DND-41 (cell line): ENCODE measurements at regions not wholly inside any gene's neighbourhood (a gene's known extent, or its start where the extent isn't known, plus 50 kb on each side); places are given as distances from the start of the nearest gene placed in this dataset.
"Not testable (repeated sequence)": the region's sequence is repeated elsewhere in the genome, so short reads cannot be mapped to it uniquely, and the experiment has no call there.

Experiments
- ATAC-seq: fragments of 200-7000 bp; cut with Tn5 transposase; 3 replicates; pipeline ENCODE4 v1.9.1; 2021; ENCODE audit warnings: low read depth; ENCODE audit not compliant: insufficient read depth
- DNase-seq: peaks from one replicate; pipeline ENCODE4 v3.0.0-alpha.2; 2020
- H2AFZ ChIP-seq: 2 replicates; pipeline ENCODE4 v1.6.0; 2012; ENCODE audit warnings: low read depth, low read length
- H3K27ac ChIP-seq: 2 replicates; pipeline ENCODE4 v1.5.1; 2012; ENCODE audit warnings: low read length, inconsistent platforms
- H3K27me3 ChIP-seq: fragments of 200-600 bp; sonication (generic); 2 replicates; pipeline ENCODE4 v1.6.0; 2012; ENCODE audit warnings: low read length, mild to moderate bottlenecking, inconsistent platforms; ENCODE audit not compliant: insufficient read depth, poor library complexity
- H3K36me3 ChIP-seq: 2 replicates; pipeline ENCODE4 v1.5.1; 2012; ENCODE audit warnings: low read length, inconsistent platforms; ENCODE audit not compliant: insufficient read depth
- H3K4me1 ChIP-seq: 2 replicates; pipeline ENCODE4 v1.5.1; 2012; ENCODE audit warnings: mild to moderate bottlenecking, low read length; ENCODE audit not compliant: insufficient read depth
- H3K4me2 ChIP-seq: 2 replicates; pipeline ENCODE4 v1.6.0; 2012; ENCODE audit warnings: mild to moderate bottlenecking, moderate library complexity, low read length, inconsistent platforms; ENCODE audit not compliant: insufficient read depth
- H3K4me3 ChIP-seq, 2 experiments: fragments of 200-600 bp in 1 of 2; shearing (Covaris generic) in 1 of 2; 2 replicates each; pipeline ENCODE4 v1.5.1; 2012 to 2016; ENCODE audit warnings: inconsistent platforms in 2 of 2, low read length in 2 of 2, mild to moderate bottlenecking in 2 of 2, low read depth in 1 of 2, moderate library complexity in 1 of 2
- H3K79me2 ChIP-seq: 2 replicates; pipeline ENCODE4 v1.6.0; 2012; ENCODE audit warnings: low read length, inconsistent platforms; ENCODE audit not compliant: insufficient read depth
- H3K9ac ChIP-seq: 2 replicates; pipeline ENCODE4 v1.6.0; 2012; ENCODE audit warnings: low read depth, mild to moderate bottlenecking, inconsistent platforms, low read length, moderate library complexity
- H3K9me3 ChIP-seq: 2 replicates; pipeline ENCODE4 v1.5.1; 2012; ENCODE audit warnings: low read length, moderate library complexity, mild to moderate bottlenecking, inconsistent platforms; ENCODE audit not compliant: insufficient read depth, severe bottlenecking
- H4K20me1 ChIP-seq: 2 replicates; pipeline ENCODE4 v1.6.0; 2012; ENCODE audit warnings: low read length; ENCODE audit not compliant: insufficient read depth
- EZH2 ChIP-seq: IDR thresholded peaks from 3 replicates; pipeline ENCODE4 v1.6.1; 2012; ENCODE audit warnings: borderline replicate concordance, low read depth, mild to moderate bottlenecking, moderate library complexity, low read length, inconsistent platforms; ENCODE audit not compliant: severe bottlenecking
- TF ChIP-seq, protein P1 (sequence below): IDR thresholded peaks from 2 replicates; pipeline ENCODE4 v1.5.1; 2012; ENCODE audit warnings: borderline replicate concordance, low read length, moderate library complexity, mild to moderate bottlenecking; ENCODE audit not compliant: poor library complexity, severe bottlenecking; ENCODE audit errors: extremely low read depth

DNA sequence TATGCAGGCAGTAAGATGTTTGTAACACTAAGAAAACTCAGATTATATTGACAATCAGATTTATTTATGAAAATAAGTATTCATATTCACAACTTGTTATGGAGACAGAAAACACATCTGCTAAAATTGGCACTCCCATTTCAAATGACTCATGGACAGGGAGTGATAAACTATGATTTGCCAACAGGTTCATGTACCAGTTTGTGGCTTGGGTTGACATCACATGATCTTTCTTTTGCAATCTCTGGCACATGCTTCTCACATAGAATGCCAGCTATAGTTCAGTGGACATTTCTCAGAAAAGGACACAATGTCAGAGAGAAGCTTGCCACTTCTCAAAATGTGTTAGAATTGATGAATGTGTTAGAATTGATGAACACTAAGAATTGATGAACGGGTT is 663.2 kb upstream of the ANKRD30A start:
- peaks cover 3% of the 10 kb centered on the region for H3K9me3 ChIP-seq
- ATAC-seq (no peak), DNase-seq (no peak)
- H3K4me1 ChIP-seq, result no peaks in the 10 kb centered on the region
- H2AFZ ChIP-seq, result no peak overlapping the region
- TF ChIP-seq, protein P1, sequence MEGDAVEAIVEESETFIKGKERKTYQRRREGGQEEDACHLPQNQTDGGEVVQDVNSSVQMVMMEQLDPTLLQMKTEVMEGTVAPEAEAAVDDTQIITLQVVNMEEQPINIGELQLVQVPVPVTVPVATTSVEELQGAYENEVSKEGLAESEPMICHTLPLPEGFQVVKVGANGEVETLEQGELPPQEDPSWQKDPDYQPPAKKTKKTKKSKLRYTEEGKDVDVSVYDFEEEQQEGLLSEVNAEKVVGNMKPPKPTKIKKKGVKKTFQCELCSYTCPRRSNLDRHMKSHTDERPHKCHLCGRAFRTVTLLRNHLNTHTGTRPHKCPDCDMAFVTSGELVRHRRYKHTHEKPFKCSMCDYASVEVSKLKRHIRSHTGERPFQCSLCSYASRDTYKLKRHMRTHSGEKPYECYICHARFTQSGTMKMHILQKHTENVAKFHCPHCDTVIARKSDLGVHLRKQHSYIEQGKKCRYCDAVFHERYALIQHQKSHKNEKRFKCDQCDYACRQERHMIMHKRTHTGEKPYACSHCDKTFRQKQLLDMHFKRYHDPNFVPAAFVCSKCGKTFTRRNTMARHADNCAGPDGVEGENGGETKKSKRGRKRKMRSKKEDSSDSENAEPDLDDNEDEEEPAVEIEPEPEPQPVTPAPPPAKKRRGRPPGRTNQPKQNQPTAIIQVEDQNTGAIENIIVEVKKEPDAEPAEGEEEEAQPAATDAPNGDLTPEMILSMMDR, result no peak
- TF ChIP-seq EZH2, result no peak
- no peak overlapping the region for H3K27ac ChIP-seq
- H3K79me2 ChIP-seq, result no peaks in the 10 kb centered on the region
- H3K36me3 ChIP-seq, result no peaks in the 10 kb centered on the region
- H3K9ac ChIP-seq, result no peak overlapping the region
- H3K4me3 ChIP-seq, result no peak overlapping the region
- H3K4me2 ChIP-seq, result no peak overlapping the region
- H4K20me1 ChIP-seq, result no peaks in the 10 kb centered on the region
- H3K27me3 ChIP-seq, result no peaks in the 10 kb centered on the region

DNA sequence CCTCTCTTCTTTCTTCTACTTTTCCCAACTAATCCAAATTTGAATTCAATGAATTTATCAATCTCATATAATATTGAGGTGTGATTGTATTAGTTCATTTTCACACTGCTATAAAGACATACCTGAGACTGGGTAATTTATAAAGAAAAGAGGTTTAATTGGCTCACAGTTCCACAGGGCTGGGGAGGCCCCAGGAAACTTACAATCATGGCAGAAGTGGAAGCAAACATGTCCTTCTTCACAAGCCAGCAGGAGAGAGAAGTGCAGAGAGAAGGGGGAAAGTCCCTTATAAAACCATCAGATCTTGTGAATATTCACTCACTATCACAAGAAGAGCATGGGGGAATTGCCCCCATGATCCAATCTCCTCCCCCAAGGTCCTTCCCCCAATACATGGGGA is 667.0 kb upstream of the ANKRD30A start:
- not testable (repeated sequence) for H3K4me1 ChIP-seq, H2AFZ ChIP-seq, H3K4me3 ChIP-seq, H3K4me2 ChIP-seq, H3K36me3 ChIP-seq, H3K79me2 ChIP-seq, H3K27ac ChIP-seq, H3K27me3 ChIP-seq, H3K9me3 ChIP-seq, ATAC-seq, H3K9ac ChIP-seq, DNase-seq, H4K20me1 ChIP-seq

DNA sequence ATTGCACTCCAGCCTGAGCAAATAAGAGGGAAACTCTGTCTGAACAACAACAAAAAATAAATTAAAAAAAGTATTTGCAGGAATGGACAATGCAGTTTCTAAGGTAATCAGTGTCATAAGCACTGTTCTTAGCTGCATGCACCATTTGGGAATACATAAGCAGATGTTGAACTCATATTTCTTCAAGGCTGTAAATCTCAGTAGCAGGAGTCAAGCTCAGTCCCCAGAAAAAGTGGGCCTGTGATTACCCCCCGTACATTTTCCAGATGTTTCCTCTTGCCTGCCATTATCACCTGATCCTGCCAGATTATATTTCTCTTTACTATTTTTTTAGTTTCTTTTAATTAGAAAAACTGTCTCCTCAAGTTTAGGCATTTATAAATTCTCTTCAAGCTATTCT is 667.6 kb upstream of the ANKRD30A start:
- TF ChIP-seq, protein P1, result no peak
- TF ChIP-seq EZH2, result no peak

DNA sequence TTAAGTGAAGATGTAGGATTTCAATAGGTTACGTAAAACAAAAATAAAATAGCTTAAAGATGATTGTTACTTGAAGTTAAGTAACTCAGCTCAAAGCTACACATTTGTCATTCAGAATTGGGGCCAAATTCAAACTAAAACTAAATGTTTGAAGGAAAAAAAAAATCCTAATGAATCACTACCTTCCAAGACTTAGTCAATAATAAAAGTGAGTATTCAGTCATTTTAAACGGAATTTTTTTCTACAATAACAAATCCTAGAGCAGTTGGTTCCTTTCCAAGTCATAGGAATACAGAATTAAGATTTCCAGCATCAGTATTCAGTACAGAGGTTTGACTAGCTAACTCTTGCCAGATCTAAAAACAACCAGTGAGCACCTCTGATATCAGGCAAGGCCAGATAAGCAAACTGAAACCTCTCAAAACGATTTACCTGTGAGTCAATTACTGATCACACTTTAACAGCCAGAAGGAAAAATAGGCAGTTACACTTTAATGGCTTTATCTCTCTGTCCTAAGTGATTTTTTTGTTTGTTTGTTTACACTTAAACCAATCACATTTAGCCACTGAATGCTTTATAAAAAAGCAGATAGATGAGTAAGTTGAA is 669.8 kb upstream of the ANKRD30A start:
- H3K4me3 ChIP-seq, result no peak overlapping the region
- peaks cover 5% of the 10 kb centered on the region; the same call in 1 of the 2 replicates for H3K4me1 ChIP-seq
- DNase-seq, result no peak
- H3K79me2 ChIP-seq, result no peaks in the 10 kb centered on the region
- no peak overlapping the region for H3K4me2 ChIP-seq
- H3K27ac ChIP-seq, result no peak overlapping the region
- no peak for ATAC-seq
- H4K20me1 ChIP-seq, result no peaks in the 10 kb centered on the region
- TF ChIP-seq, protein P1, result no peak
- TF ChIP-seq EZH2, result no peak
- peaks cover 3% of the 10 kb centered on the region for H3K9me3 ChIP-seq
- H2AFZ ChIP-seq, result no peak overlapping the region
- no peak overlapping the region for H3K9ac ChIP-seq
- no peaks in the 10 kb centered on the region for H3K36me3 ChIP-seq
- H3K27me3 ChIP-seq, result no peaks in the 10 kb centered on the region

More for the DNA sequence above, 667.6 kb upstream of the ANKRD30A start:
- H4K20me1 ChIP-seq, result no peaks in the 10 kb centered on the region
- DNase-seq (no peak), ATAC-seq (no peak)
- no peak overlapping the region for H3K4me3 ChIP-seq
- no peaks in the 10 kb centered on the region for H3K4me1 ChIP-seq
- H3K79me2 ChIP-seq, result no peaks in the 10 kb centered on the region
- H3K9me3 ChIP-seq, result peaks cover 3% of the 10 kb centered on the region
- no peak overlapping the region for H3K27ac ChIP-seq
- no peak overlapping the region for H3K9ac ChIP-seq
- H3K4me2 ChIP-seq, result no peak overlapping the region
- no peak overlapping the region for H2AFZ ChIP-seq
- H3K27me3 ChIP-seq, result no peaks in the 10 kb centered on the region
- no peaks in the 10 kb centered on the region for H3K36me3 ChIP-seq
